Activated naive CD4-positive, alpha-beta T cell treated with anti-CD3 and anti-CD28 coated beads for 36 hours (primary cell): ENCODE measurements at regions not wholly inside any gene's neighbourhood (a gene's known extent, or its start where the extent isn't known, plus 50 kb on each side); places are given as distances from the start of the nearest gene placed in this dataset.
"Not testable (repeated sequence)": the region's sequence is repeated elsewhere in the genome, so short reads cannot be mapped to it uniquely, and the experiment has no call there.

Source experiments
- CTCF ChIA-PET: fragments of 350-600 bp; sonication (Branson Sonifier 250); formaldehyde crosslinking; loops from one replicate; lab custom pipeline; 2021; ENCODE audit warnings: antibody characterized with exemption; lab: Charles Lee
- DNase-seq: peaks from one replicate; pipeline ENCODE4 v3.0.0-alpha.2; 2020
- H3K27ac Mint-ChIP-seq: one replicate; pipeline ENCODE4 v1.8.0; 2021; ENCODE audit warnings: mild to moderate bottlenecking, mixed read lengths
- H3K27me3 Mint-ChIP-seq: one replicate; pipeline ENCODE4 v1.8.0; 2021; ENCODE audit warnings: low read depth, mixed read lengths
- H3K36me3 Mint-ChIP-seq: one replicate; pipeline ENCODE4 v1.8.0; 2021; ENCODE audit warnings: low read depth, mixed read lengths
- H3K4me1 Mint-ChIP-seq: one replicate; pipeline ENCODE4 v1.8.0; 2021; ENCODE audit warnings: low read depth, mixed read lengths
- H3K4me3 Mint-ChIP-seq: one replicate; pipeline ENCODE4 v1.8.0; 2021; ENCODE audit warnings: mild to moderate bottlenecking, moderate library complexity, mixed read lengths
- H3K9me3 Mint-ChIP-seq: one replicate; pipeline ENCODE4 v1.8.0; 2021; ENCODE audit warnings: mixed read lengths
- intact Hi-C: fragments of 100-400 bp; cut with micrococcal nuclease; formaldehyde crosslinking; loops from one replicate; pipeline ENCODE4 v1.15.1; 2023

DNA sequence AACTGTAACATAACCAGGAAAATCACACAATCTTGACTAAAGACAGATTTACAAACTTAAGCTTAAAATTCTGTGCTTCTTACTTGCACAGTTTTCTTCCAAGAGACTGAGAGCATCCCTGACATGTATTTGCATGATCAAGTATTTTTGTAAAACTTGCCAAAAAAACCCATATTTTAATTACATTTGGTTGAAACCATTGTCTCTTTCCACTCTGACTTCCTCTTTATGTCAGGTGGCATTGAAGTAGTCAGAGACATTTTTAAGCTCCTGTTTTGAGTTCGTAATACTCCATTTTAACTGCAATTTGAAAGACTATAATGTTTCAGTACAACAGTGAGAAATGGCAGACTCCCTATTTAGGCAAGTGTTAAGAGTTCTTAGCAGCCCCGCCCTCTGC, 103.6 kb downstream of the ATXN7L3B start:
- CTCF ChIA-PET, result no interaction called here
- Mint-ChIP-seq H3K4me1 (no peaks in the 10 kb centered on the region), H3K27me3 (peaks cover 2% of the 10 kb centered on the region), H3K36me3 (no peaks in the 10 kb centered on the region), H3K27ac (no peak overlapping the region), H3K9me3 (no peaks in the 10 kb centered on the region), H3K4me3 (no peak overlapping the region)
- intact Hi-C loops, result no loop called here
- no peak for DNase-seq

GRCh38 chr12:74641694-74642093, 104.1 kb downstream of the ATXN7L3B start:
- Mint-ChIP-seq H3K27me3 (peaks cover 2% of the 10 kb centered on the region), H3K4me1 (no peaks in the 10 kb centered on the region), H3K36me3 (no peaks in the 10 kb centered on the region), H3K27ac (no peak overlapping the region), H3K4me3 (no peak overlapping the region), H3K9me3 (no peaks in the 10 kb centered on the region)
- intact Hi-C loops, result no loop called here
- CTCF ChIA-PET, result no interaction called here
- DNase-seq, result no peak

GRCh38 chr12:74644681-74645080, 107.0 kb downstream of the ATXN7L3B start:
- Mint-ChIP-seq H3K4me1 (no peaks in the 10 kb centered on the region), H3K4me3 (no peak overlapping the region), H3K9me3 (no peaks in the 10 kb centered on the region), H3K36me3 (no peaks in the 10 kb centered on the region), H3K27ac (no peak overlapping the region), H3K27me3 (peaks cover 2% of the 10 kb centered on the region)
- CTCF ChIA-PET, result no interaction called here
- intact Hi-C loops, result no loop called here
- no peak for DNase-seq

DNA sequence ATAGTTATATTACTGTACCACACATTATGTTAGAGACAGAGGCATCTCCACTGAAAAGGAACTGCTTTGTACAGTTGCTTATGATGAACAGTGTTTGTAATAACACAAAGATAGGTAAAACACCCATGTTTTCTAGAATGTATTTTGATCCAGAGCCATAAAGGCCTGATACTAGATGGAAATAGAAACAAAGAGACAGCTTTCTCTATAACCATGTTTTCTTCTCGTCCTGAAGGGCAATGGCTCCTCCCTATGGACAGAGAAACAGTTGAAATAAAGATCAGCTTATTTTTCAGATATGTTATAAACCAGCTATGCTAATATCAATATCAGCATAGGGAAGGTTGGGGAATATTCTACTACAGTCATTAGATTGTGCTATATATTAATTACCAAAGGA, 109.2 kb downstream of the ATXN7L3B start:
- DNase-seq, result no peak
- Mint-ChIP-seq H3K27me3 (peaks cover 2% of the 10 kb centered on the region), H3K4me3 (no peak overlapping the region), H3K36me3 (no peaks in the 10 kb centered on the region), H3K9me3 (no peaks in the 10 kb centered on the region), H3K4me1 (no peaks in the 10 kb centered on the region), H3K27ac (no peak overlapping the region)
- intact Hi-C loops, result no loop called here
- CTCF ChIA-PET, result interaction anchor here (0.7 kb wide), 1 partner anchor 84 kb away, joined by 3 read pairs; no protein-coding TSS in a partner anchor

DNA sequence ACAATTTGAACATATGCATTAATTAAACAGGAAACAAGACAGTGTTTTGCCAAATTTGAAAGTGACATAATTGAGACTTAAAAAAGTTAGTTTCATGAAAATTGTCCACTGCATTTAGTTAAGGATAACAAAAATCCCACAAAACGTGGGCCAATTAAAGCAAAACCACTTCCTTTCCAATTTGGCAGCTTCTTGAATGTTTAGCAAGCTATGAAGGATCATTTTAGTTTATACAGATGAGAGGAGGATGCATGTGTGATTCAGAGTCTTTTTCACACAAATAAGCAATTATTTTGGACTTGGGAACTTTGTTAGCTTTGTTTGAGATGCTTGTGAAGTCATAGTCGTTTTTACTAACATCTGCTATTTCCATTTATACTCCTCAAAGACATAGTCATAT, 109.6 kb downstream of the ATXN7L3B start:
- H3K9me3 Mint-ChIP-seq, result no peaks in the 10 kb centered on the region
- H3K4me3 Mint-ChIP-seq, result no peak overlapping the region
- intact Hi-C loops, result no loop called here
- no peaks in the 10 kb centered on the region for H3K36me3 Mint-ChIP-seq
- H3K27me3 Mint-ChIP-seq, result peaks cover 2% of the 10 kb centered on the region
- no peak overlapping the region for H3K27ac Mint-ChIP-seq
- CTCF ChIA-PET, result interaction anchor here (0.5 to 0.7 kb wide), 2 partner anchors 84 to 678 kb away, joined by 3 read pairs; no protein-coding TSS in a partner anchor
- DNase-seq, result no peak
- no peaks in the 10 kb centered on the region for H3K4me1 Mint-ChIP-seq

DNA sequence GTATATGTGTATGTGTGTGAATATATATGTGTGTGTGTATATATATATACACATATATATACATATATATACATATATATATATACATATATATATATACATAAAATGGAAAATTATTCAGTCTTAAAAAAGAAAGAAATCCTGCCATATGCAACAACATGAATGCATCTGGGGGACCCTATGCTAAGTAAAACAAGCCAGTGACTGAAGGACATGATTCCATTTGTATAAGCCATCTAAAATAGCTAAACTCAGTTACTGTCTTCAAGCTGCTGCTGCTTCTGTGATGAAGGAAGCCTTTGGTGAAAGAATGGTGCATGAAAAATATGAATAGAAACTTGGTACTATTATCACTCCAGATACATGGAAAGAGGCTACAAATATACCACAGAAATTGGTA, 118.6 kb downstream of the ATXN7L3B start:
- H3K4me1 Mint-ChIP-seq, result no peaks in the 10 kb centered on the region
- no peak overlapping the region for H3K4me3 Mint-ChIP-seq

GRCh38 chr12:74660442-74660841, 122.8 kb downstream of the ATXN7L3B start:
- no peak for DNase-seq
- H3K27me3 Mint-ChIP-seq, result no peaks in the 10 kb centered on the region
- CTCF ChIA-PET, result no interaction called here
- H3K36me3 Mint-ChIP-seq, result no peaks in the 10 kb centered on the region
- no peaks in the 10 kb centered on the region for H3K4me1 Mint-ChIP-seq
- no peak overlapping the region for H3K4me3 Mint-ChIP-seq
- intact Hi-C loops, result no loop called here
- no peak overlapping the region for H3K27ac Mint-ChIP-seq
- H3K9me3 Mint-ChIP-seq, result no peaks in the 10 kb centered on the region

More for the DNA sequence above, 118.6 kb downstream of the ATXN7L3B start:
- no peak for DNase-seq
- H3K9me3 Mint-ChIP-seq, result peaks cover 2% of the 10 kb centered on the region
- CTCF ChIA-PET, result no interaction called here
- no peak overlapping the region for H3K27ac Mint-ChIP-seq
- intact Hi-C loops, result no loop called here
- H3K36me3 Mint-ChIP-seq, result no peaks in the 10 kb centered on the region
- peaks cover 2% of the 10 kb centered on the region for H3K27me3 Mint-ChIP-seq

GRCh38 chr12:74663958-74664357, 126.3 kb downstream of the ATXN7L3B start:
- Mint-ChIP-seq H3K4me1 (no peaks in the 10 kb centered on the region), H3K27me3 (peaks cover 3% of the 10 kb centered on the region), H3K4me3 (no peak overlapping the region), H3K27ac (no peak overlapping the region), H3K36me3 (no peaks in the 10 kb centered on the region), H3K9me3 (no peaks in the 10 kb centered on the region)
- no peak for DNase-seq
- CTCF ChIA-PET, result interaction anchor here (0.6 kb wide), 1 partner anchor 790 kb away, joined by 3 read pairs; no protein-coding TSS in a partner anchor
- intact Hi-C loops, result no loop called here

DNA sequence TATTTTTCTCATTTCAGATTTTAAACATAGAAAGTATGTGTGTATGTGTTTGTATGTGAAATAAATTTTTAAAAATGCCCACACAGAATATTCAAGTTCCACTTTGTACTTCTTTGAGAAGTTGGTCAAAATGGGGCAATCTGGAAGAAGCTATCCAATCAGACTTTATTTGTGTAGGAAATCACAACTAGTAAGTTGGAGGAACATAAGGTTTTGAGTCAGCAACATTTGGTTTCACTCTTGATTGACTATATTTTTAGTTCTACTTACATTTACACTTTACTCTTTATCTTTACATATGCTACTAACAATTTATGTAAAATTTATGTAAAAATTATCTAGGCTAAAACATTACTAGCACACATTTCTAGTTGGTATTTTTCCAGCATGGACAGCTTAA, 128.1 kb downstream of the ATXN7L3B start:
- intact Hi-C loops, result no loop called here
- H3K4me1 Mint-ChIP-seq, result no peaks in the 10 kb centered on the region
- H3K27ac Mint-ChIP-seq, result no peak overlapping the region
- H3K9me3 Mint-ChIP-seq, result no peaks in the 10 kb centered on the region
- peaks cover 5% of the 10 kb centered on the region for H3K27me3 Mint-ChIP-seq
- H3K36me3 Mint-ChIP-seq, result no peaks in the 10 kb centered on the region
- no peak for DNase-seq
- H3K4me3 Mint-ChIP-seq, result no peak overlapping the region
- CTCF ChIA-PET, result no interaction called here

DNA sequence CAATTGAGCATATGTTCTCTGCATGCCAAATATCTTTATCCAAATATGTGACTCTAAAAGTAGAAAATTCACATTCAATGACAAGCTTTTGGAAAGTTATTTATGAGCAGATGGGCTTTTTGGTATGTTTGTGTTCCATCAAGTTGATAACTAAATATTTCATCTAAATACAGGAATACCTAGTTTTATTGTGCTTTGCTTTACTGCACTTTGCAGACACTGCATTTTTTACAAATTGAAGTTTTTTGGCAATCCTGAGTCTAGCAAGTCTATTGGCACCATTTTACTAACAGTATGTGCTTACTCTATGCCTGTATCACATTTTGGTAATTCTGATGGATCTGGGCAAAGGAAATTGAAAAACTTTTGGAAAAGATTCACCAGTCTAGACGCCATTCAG, 133.8 kb downstream of the ATXN7L3B start:
- Mint-ChIP-seq H3K27me3 (peaks cover 18% of the 10 kb centered on the region), H3K4me1 (no peaks in the 10 kb centered on the region), H3K4me3 (no peak overlapping the region), H3K36me3 (no peaks in the 10 kb centered on the region), H3K9me3 (no peaks in the 10 kb centered on the region), H3K27ac (no peak overlapping the region)
- no peak for DNase-seq
- CTCF ChIA-PET, result no interaction called here
- intact Hi-C loops, result no loop called here

- CTCF ChIA-PET, H3K27ac Mint-ChIP-seq: not testable (repeated sequence)
- H3K27me3 Mint-ChIP-seq, result peaks cover 12% of the 10 kb centered on the region
These were observed 139.3 kb downstream of the ATXN7L3B start for GRCh38 chr12:74676955-74677354.

GRCh38 chr12:74685385-74685784, 147.8 kb downstream of the ATXN7L3B start:
- Mint-ChIP-seq H3K4me3 (no peak overlapping the region), H3K27ac (no peak overlapping the region), H3K27me3 (peaks cover 8% of the 10 kb centered on the region), H3K9me3 (no peaks in the 10 kb centered on the region), H3K36me3 (no peaks in the 10 kb centered on the region), H3K4me1 (no peaks in the 10 kb centered on the region)
- no peak for DNase-seq
- intact Hi-C loops, result loop anchor here (5.0 to 10.0 kb wide), 2 partner anchors 1347 to 1769 kb away; partner anchors contain the start of gene PHLDA1
- CTCF ChIA-PET, result no interaction called here

More at GRCh38 chr12:74676955-74677354, 139.3 kb downstream of the ATXN7L3B start:
- H3K36me3 Mint-ChIP-seq, intact Hi-C loops, DNase-seq, H3K4me1 Mint-ChIP-seq, H3K9me3 Mint-ChIP-seq, H3K4me3 Mint-ChIP-seq: not testable (repeated sequence)

- no peak for DNase-seq
- H3K4me3 Mint-ChIP-seq, result no peak overlapping the region
- H3K27ac Mint-ChIP-seq, result no peak overlapping the region
- H3K27me3 Mint-ChIP-seq, result peaks cover 8% of the 10 kb centered on the region
- no peaks in the 10 kb centered on the region for H3K4me1 Mint-ChIP-seq
- intact Hi-C loops, result loop anchor here (1.0 to 10.0 kb wide), 4 partner anchors 601 to 1766 kb away; partner anchors contain the start of genes KRR1 and PHLDA1
- H3K36me3 Mint-ChIP-seq, result no peaks in the 10 kb centered on the region
- CTCF ChIA-PET, result interaction anchor here (1.2 to 1.6 kb wide), 2 partner anchors 9 to 643 kb away, joined by 3 to 8 read pairs; no protein-coding TSS in a partner anchor
- H3K9me3 Mint-ChIP-seq, result no peaks in the 10 kb centered on the region
These were observed 151.5 kb downstream of the ATXN7L3B start for GRCh38 chr12:74689071-74689655.
